GM12878 (cell line): ENCODE measurements at regions not wholly inside any gene's neighbourhood (a gene's known extent, or its start where the extent isn't known, plus 50 kb on each side); places are given as distances from the start of the nearest gene placed in this dataset.

ENCODE experiments used
- ATAC-seq: fragments of 200-7000 bp; cut with Tn5 transposase; 3 replicates; pipeline ENCODE4 v1.9.1; 2020; ENCODE audit warnings: mild to moderate bottlenecking, moderate library complexity
- BruUV-seq: library from RNA; stranded (reverse); fragments of 400-500 nt; replicated peaks from 2 replicates; lab custom pipeline; 2021; lab: Mats Ljungman, UMichigan
- CTCF ChIA-PET: fragments of 300-600 bp; sonication (Branson Sonifier 250); formaldehyde crosslinking; extraction: SDS; loops from one replicate; lab custom pipeline; 2021; ENCODE audit warnings: inconsistent platforms; lab: Yijun Ruan, JAX
- POLR2A ChIA-PET: fragments of 350-600 bp; formaldehyde crosslinking; extraction: SDS; loops from one replicate; lab custom pipeline; 2021; ENCODE audit warnings: inconsistent platforms; lab: Charles Lee
- RAD21 ChIA-PET: fragments of 300-600 bp; sonication (Branson Sonifier 250); formaldehyde crosslinking; loops from one replicate; lab custom pipeline; 2023; ENCODE audit warnings: antibody characterized with exemption; ENCODE audit not compliant: unreplicated experiment; lab: Charles Lee
- SMC1A ChIA-PET: fragments of 300-600 bp; sonication (Branson Sonifier 250); formaldehyde crosslinking; loops from one replicate; lab custom pipeline; 2023; ENCODE audit not compliant: unreplicated experiment, uncharacterized antibody; lab: Charles Lee
- DNase-seq: peaks from one replicate; pipeline ENCODE4 v3.0.0-alpha.2; 2011; ENCODE audit warnings: low read depth, low spot score
- FAIRE-seq: peaks from 3 replicates; lab custom pipeline; 2011; peaks lifted over from hg19 to GRCh38; lab: Jason Lieb, UNC
- H2AFZ ChIP-seq: 2 replicates; pipeline ENCODE4 v1.6.0; 2011; ENCODE audit warnings: low read depth, low read length, control low read depth; ENCODE audit not compliant: control insufficient read depth
- H3K27ac ChIP-seq: 2 replicates; pipeline ENCODE4 v1.5.1; 2011; ENCODE audit warnings: control low read depth; ENCODE audit not compliant: control insufficient read depth, insufficient read depth
- H3K27me3 ChIP-seq, 2 experiments: replicated peaks in 1 of 2; 2 replicates each; pipeline versions ENCODE4 v1.6.0 to v1.6.1; 2011; ENCODE audit warnings: low read length in 1 of 2; ENCODE audit not compliant: control insufficient read depth in 2 of 2, insufficient read depth in 2 of 2
- H3K36me3 ChIP-seq, 2 experiments: 2 replicates each; pipeline ENCODE4 v1.5.1; 2011; ENCODE audit warnings: low read length in 1 of 2; ENCODE audit not compliant: control insufficient read depth in 2 of 2, insufficient read depth in 2 of 2
- H3K4me1 ChIP-seq: 2 replicates; pipeline ENCODE4 v1.6.1; 2011; ENCODE audit warnings: mild to moderate bottlenecking, low read length, moderate library complexity, mixed read lengths; ENCODE audit not compliant: control insufficient read depth, insufficient read depth
- H3K4me2 ChIP-seq: 2 replicates; pipeline ENCODE4 v1.6.0; 2011; ENCODE audit warnings: control low read depth; ENCODE audit not compliant: control insufficient read depth, insufficient read depth
- H3K4me3 ChIP-seq: fragments of 200-600 bp; sonication (generic); 2 replicates; pipeline ENCODE4 v1.5.1; 2016
- H3K79me2 ChIP-seq: 2 replicates; pipeline ENCODE4 v1.6.0; 2011; ENCODE audit warnings: low read length; ENCODE audit not compliant: control insufficient read depth, insufficient read depth
- H3K9ac ChIP-seq: 2 replicates; pipeline ENCODE4 v1.8.0; 2011; ENCODE audit warnings: low read length, control low read depth, mixed read lengths; ENCODE audit not compliant: control insufficient read depth, insufficient read depth
- H3K9me3 ChIP-seq: replicated peaks from 3 replicates; pipeline ENCODE4 v1.5.1; 2011; ENCODE audit warnings: mild to moderate bottlenecking, low read length; ENCODE audit not compliant: control insufficient read depth, insufficient read depth
- H4K20me1 ChIP-seq: 2 replicates; pipeline ENCODE4 v1.6.0; 2011; ENCODE audit not compliant: control insufficient read depth, insufficient read depth
- EED ChIP-seq: sonication (generic); IDR thresholded peaks from 2 replicates; pipeline ENCODE4 v1.6.1; 2016; ENCODE audit warnings: antibody characterized with exemption, low read depth
- MTA2 ChIP-seq: fragments of 450-650 bp; IDR thresholded peaks from 2 replicates; pipeline ENCODE4 v1.6.1; 2016; ENCODE audit warnings: low read depth, mild to moderate bottlenecking, moderate library complexity
- MTA3 ChIP-seq: IDR thresholded peaks from 2 replicates; pipeline ENCODE4 v1.6.1; 2012; ENCODE audit warnings: low read length, inconsistent platforms, borderline replicate concordance
- NFYA ChIP-seq: IDR thresholded peaks from 2 replicates; pipeline ENCODE4 v1.6.1; 2011; ENCODE audit warnings: low read depth, mild to moderate bottlenecking, low read length, improper control_type of control experiment, borderline replicate concordance
- NRF1 ChIP-seq: conservative IDR thresholded peaks from 2 replicates; pipeline ENCODE4 v1.6.1; 2011; ENCODE audit warnings: mild to moderate bottlenecking, low read depth, low read length, improper control_type of control experiment
- POLR2AphosphoS5 ChIP-seq: IDR thresholded peaks from 2 replicates; pipeline ENCODE4 v1.6.1; 2011; ENCODE audit warnings: mild to moderate bottlenecking, low read length, inconsistent platforms
- ZNF24 ChIP-seq: fragments of 450-650 bp; IDR thresholded peaks from 2 replicates; pipeline ENCODE4 v1.6.1; 2017; ENCODE audit warnings: antibody characterized with exemption, mild to moderate bottlenecking
- ZZZ3 ChIP-seq: IDR thresholded peaks from 2 replicates; pipeline ENCODE4 v1.6.1; 2011; ENCODE audit warnings: low read depth; ENCODE audit not compliant: control insufficient read depth, insufficient read length
- WGBS: methylation state at CpG from one replicate; pipeline ENCODE4 v1.1.6; 2016; ENCODE audit warnings: low lambda C conversion rate; ENCODE audit not compliant: insufficient replicate concordance, insufficient coverage; ENCODE audit errors: missing lambda C conversion rate; 5-methylcytosine and 5-hydroxymethylcytosine counted together
- in situ Hi-C: fragments of 300-500 bp; cut with MboI; formaldehyde crosslinking; loops from 9 replicates; pipeline ENCODE4 v1.14.3; 2018; ENCODE audit warnings: mixed read lengths
- intact Hi-C: fragments of 100-400 bp; cut with micrococcal nuclease; formaldehyde crosslinking; loops from one replicate; pipeline ENCODE4 v1.14.2; 2022; ENCODE audit not compliant: unreplicated experiment
- TF ChIP-seq, protein P1 (sequence below): IDR thresholded peaks from 2 replicates; pipeline ENCODE4 v1.6.1; 2012; ENCODE audit warnings: mild to moderate bottlenecking, low read depth, low read length
- TF ChIP-seq, protein P2 (sequence below): fragments of 450-650 bp; IDR thresholded peaks from 2 replicates; pipeline ENCODE4 v1.6.1; 2018; ENCODE audit warnings: borderline replicate concordance, mild to moderate bottlenecking; ENCODE audit not compliant: partially characterized antibody

DNA sequence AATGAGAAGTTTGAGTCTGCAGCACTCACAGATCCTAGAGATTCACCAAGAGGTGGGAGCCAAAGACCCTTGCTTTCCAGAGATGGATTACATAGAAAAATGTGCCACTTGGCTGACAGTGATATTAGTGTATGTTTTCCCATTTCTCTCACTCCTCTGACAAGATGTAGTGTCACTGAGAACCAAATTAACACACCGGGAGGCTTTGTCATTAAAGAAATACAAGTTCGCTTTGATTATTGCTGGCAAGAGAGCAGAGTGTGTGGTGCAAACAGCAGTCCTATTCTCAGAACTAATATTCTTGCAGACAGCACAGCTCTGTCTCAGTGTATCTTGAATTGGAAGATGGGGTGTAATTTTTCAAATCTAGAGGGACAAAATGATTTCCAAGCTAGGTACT lies 171.6 kb upstream of the SETBP1 start (continued):
- TF ChIP-seq, protein P1, sequence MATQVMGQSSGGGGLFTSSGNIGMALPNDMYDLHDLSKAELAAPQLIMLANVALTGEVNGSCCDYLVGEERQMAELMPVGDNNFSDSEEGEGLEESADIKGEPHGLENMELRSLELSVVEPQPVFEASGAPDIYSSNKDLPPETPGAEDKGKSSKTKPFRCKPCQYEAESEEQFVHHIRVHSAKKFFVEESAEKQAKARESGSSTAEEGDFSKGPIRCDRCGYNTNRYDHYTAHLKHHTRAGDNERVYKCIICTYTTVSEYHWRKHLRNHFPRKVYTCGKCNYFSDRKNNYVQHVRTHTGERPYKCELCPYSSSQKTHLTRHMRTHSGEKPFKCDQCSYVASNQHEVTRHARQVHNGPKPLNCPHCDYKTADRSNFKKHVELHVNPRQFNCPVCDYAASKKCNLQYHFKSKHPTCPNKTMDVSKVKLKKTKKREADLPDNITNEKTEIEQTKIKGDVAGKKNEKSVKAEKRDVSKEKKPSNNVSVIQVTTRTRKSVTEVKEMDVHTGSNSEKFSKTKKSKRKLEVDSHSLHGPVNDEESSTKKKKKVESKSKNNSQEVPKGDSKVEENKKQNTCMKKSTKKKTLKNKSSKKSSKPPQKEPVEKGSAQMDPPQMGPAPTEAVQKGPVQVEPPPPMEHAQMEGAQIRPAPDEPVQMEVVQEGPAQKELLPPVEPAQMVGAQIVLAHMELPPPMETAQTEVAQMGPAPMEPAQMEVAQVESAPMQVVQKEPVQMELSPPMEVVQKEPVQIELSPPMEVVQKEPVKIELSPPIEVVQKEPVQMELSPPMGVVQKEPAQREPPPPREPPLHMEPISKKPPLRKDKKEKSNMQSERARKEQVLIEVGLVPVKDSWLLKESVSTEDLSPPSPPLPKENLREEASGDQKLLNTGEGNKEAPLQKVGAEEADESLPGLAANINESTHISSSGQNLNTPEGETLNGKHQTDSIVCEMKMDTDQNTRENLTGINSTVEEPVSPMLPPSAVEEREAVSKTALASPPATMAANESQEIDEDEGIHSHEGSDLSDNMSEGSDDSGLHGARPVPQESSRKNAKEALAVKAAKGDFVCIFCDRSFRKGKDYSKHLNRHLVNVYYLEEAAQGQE = no peak
- TF ChIP-seq, all 136 proteins: peak for 0

DNA sequence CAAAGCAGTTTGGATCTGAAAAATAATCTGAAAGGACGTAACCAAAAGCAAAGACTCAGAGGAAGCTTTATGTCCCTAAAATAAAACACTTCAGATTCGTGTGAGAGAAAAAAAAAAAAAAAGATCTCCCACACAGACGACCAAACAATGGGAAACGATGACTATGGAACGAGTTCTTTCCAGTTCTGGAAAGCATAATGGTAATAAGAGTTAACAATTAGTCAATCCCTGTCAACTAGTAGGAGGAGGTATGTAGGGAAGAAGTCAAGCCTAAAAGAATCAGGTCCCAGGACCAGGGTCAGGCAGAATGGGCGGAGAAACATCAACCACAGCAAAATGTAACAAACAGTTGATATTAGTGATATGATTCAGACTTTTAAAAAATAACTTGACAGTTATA lies 170.3 kb upstream of the SETBP1 start:
- Histone ChIP-seq H3K4me3 (no peak overlapping the region), H2AFZ (no peak overlapping the region), H3K4me2 (no peak overlapping the region), H3K4me1 (peaks cover 9% of the 10 kb centered on the region), H3K36me3 (no peaks in the 10 kb centered on the region), H3K9ac (no peak overlapping the region), H3K27me3 (no peaks in the 10 kb centered on the region; a peak in 1 of 4 replicates), H4K20me1 (no peaks in the 10 kb centered on the region), H3K9me3 (no peaks in the 10 kb centered on the region; the same call in 2 of the 3 replicates), H3K79me2 (no peaks in the 10 kb centered on the region), H3K27ac (no peak overlapping the region)
- FAIRE-seq (no peak), DNase-seq (no peak), ATAC-seq (no peak)
- SMC1A ChIA-PET = no interaction called here
- intact Hi-C loops = no loop called here
- POLR2A ChIA-PET = no interaction called here
- CTCF ChIA-PET = no interaction called here
- RAD21 ChIA-PET = no interaction called here
- WGBS = 9% methylated on average over 6 of the region's 6 CpGs
- TF ChIP-seq EED = no peak
- no peak for TF ChIP-seq ZZZ3
- TF ChIP-seq NFYA = no peak
- TF ChIP-seq, protein P2, sequence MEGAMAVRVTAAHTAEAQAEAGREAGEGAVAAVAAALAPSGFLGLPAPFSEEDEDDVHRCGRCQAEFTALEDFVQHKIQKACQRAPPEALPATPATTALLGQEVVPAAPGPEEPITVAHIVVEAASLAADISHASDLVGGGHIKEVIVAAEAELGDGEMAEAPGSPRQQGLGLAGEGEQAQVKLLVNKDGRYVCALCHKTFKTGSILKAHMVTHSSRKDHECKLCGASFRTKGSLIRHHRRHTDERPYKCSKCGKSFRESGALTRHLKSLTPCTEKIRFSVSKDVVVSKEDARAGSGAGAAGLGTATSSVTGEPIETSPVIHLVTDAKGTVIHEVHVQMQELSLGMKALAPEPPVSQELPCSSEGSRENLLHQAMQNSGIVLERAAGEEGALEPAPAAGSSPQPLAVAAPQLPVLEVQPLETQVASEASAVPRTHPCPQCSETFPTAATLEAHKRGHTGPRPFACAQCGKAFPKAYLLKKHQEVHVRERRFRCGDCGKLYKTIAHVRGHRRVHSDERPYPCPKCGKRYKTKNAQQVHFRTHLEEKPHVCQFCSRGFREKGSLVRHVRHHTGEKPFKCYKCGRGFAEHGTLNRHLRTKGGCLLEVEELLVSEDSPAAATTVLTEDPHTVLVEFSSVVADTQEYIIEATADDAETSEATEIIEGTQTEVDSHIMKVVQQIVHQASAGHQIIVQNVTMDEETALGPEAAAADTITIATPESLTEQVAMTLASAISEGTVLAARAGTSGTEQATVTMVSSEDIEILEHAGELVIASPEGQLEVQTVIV = no peak
- no peak for TF ChIP-seq MTA2
- TF ChIP-seq ZNF24 = no peak
- TF ChIP-seq POLR2AphosphoS5 = no peak
- no peak for TF ChIP-seq NRF1
- TF ChIP-seq MTA3 = no peak
- no TSS peak for BruUV-seq
- in situ Hi-C loops = no loop called here
